ENCODE measurements at regions not wholly inside any gene's neighbourhood (a gene's known extent, or its start where the extent isn't known, plus 50 kb on each side); places are given as distances from the start of the nearest gene placed in this dataset.

GRCh38 chr3:72489901-72490300 is 358.3 kb downstream of the SHQ1 start:
- no peaks in the 10 kb centered on the region for H3K79me2 ChIP-seq (ENCODE audit: insufficient read depth, low read length)
- Mint-ChIP-seq H3K4me3 (no peak overlapping the region), H3K4me1 (peaks cover 46% of the 10 kb centered on the region in 2 experiments), H3K27me3 (ENCODE audit: low read depth) (peaks cover 12% of the 10 kb centered on the region), H3K27ac (peak overlapping the region in 1 of 3 experiments; percentile 12; a peak in 1 of 7 replicates), H3K9me3 (peaks cover 0 to 7% of the 10 kb centered on the region in 2 experiments; a peak in 2 of 5 replicates), H3K36me3 (ENCODE audit: insufficient read depth in 1 of 3, low read depth in 3 of 3) (peaks cover 0 to 1% (median 0%) of the 10 kb centered on the region in 3 experiments; a peak in 1 of 7 replicates)
- no peak overlapping the region for H3K9ac ChIP-seq (ENCODE audit: extremely low read depth, insufficient read length, low read length)
- no peak overlapping the region for H2BK12ac ChIP-seq (ENCODE audit: insufficient read length, low read depth, low read length)
- H4K8ac ChIP-seq (replicated peaks; ENCODE audit: insufficient read length, low read depth, low read length), result no peak overlapping the region
- H4K20me1 ChIP-seq (ENCODE audit: control insufficient read depth, insufficient read depth, insufficient read length), result no peaks in the 10 kb centered on the region
- no peak for DNase-seq
- H3T11ph ChIP-seq (ENCODE audit: low read length), result no peak overlapping the region
- H2AK5ac ChIP-seq (ENCODE audit: insufficient read length, low read length), result no peak overlapping the region
- H3K9me3 ChIP-seq (ENCODE audit: control insufficient read depth, low read depth, low read length), result no peaks in the 10 kb centered on the region
- H2BK5ac ChIP-seq (ENCODE audit: insufficient read length, low read length), result no peak overlapping the region
- H3K14ac ChIP-seq (ENCODE audit: insufficient read depth, low read length), result no peak overlapping the region; the same call in 1 of the 2 replicates
- no peak overlapping the region for H2BK120ac ChIP-seq (ENCODE audit: low read depth, low read length, poor library complexity, severe bottlenecking)
- no peak overlapping the region for H3K18ac ChIP-seq (ENCODE audit: insufficient read length, low read depth, low read length)
- no peak overlapping the region for H3K56ac ChIP-seq (ENCODE audit: insufficient read length, low read depth, low read length)
- H3K27ac ChIP-seq (ENCODE audit: insufficient read length, low read depth, low read length), result no peak overlapping the region
- H2BK20ac ChIP-seq (ENCODE audit: low read depth, low read length, poor library complexity, severe bottlenecking), result no peak overlapping the region
- no peaks in the 10 kb centered on the region for H3K23me2 ChIP-seq (ENCODE audit: insufficient read length, low read depth, low read length, poor library complexity, severe bottlenecking)
- H3K4me2 ChIP-seq (ENCODE audit: insufficient read depth, insufficient read length, low read length), result no peak overlapping the region
- peaks cover 10% of the 10 kb centered on the region for H3K4me1 ChIP-seq (ENCODE audit: insufficient read depth, low read length)
- TF ChIP-seq CTCF (conservative IDR thresholded peaks at IDR 0.05), result no peak
- H3K27me3 ChIP-seq (ENCODE audit: insufficient read depth, low read length), result no peaks in the 10 kb centered on the region
- no peak overlapping the region for H3K23ac ChIP-seq (ENCODE audit: insufficient read length, low read depth, low read length)
- whole genome bisulfite sequencing (ENCODE audit: extremely low coverage, insufficient read length, low lambda C conversion rate), result no CpG with 5 or more reads among the region's 7 CpGs
- H3K79me1 ChIP-seq (ENCODE audit: insufficient read depth, low read depth, low read length, poor library complexity, severe bottlenecking), result no peaks in the 10 kb centered on the region
- no peak overlapping the region for H4K5ac ChIP-seq (ENCODE audit: insufficient read length, low read depth, low read length)
- no peak overlapping the region for H4K91ac ChIP-seq (ENCODE audit: insufficient read length, low read depth, low read length)
- no peak overlapping the region for H3K4ac ChIP-seq (ENCODE audit: low read depth, low read length)
- no peak overlapping the region for H2AFZ ChIP-seq (ENCODE audit: low read length)
- no peak overlapping the region for H2BK15ac ChIP-seq (ENCODE audit: low read depth, low read length)

Measured in H9 (cell line).